Peyer's patch (tissue), 4 donors: ENCODE measurements at regions not wholly inside any gene's neighbourhood (a gene's known extent, or its start where the extent isn't known, plus 50 kb on each side); places are given as distances from the start of the nearest gene placed in this dataset.

ENCODE experiments used
- CTCF ChIP-seq, 6 experiments: fragments of 450-650 bp in 4 of 6; fragments of 200-600 bp in 2 of 6; sonication (generic) in 1 of 6; IDR thresholded peaks; one replicate each; pipeline ENCODE4 v1.5.1; 2017 to 2019; ENCODE audit warnings: antibody characterized with exemption in 6 of 6, mild to moderate bottlenecking in 3 of 6, moderate library complexity in 1 of 6
- POLR2A ChIP-seq, 2 donors: fragments of 450-650 bp; IDR thresholded peaks; one replicate each; pipeline ENCODE4 v1.5.1; 2017; ENCODE audit warnings: antibody characterized with exemption in 2 of 2, mild to moderate bottlenecking in 2 of 2, moderate library complexity in 2 of 2

- TF ChIP-seq CTCF (IDR thresholded peaks at IDR 0.05) (no peak), POLR2A (IDR thresholded peaks at IDR 0.05) (no peak)
Measured at GRCh38 chr11:45361551-45361950, 75.4 kb upstream of the SYT13 start.
